HAP-1 (cell line): ENCODE measurements at regions not wholly inside any gene's neighbourhood (a gene's known extent, or its start where the extent isn't known, plus 50 kb on each side); places are given as distances from the start of the nearest gene placed in this dataset.

Experiments used
- DNase-seq, 2 experiments: peaks; one replicate each; pipeline ENCODE4 v3.0.0-alpha.2; 2016 to 2020; ENCODE audit warnings: low spot score in 2 of 2
- H3K27me3 ChIP-seq: fragments of 250-450 bp; sonication (Bioruptor Pico); 2 replicates; pipeline ENCODE4 v1.5.1; 2020; ENCODE audit warnings: low read depth, mild to moderate bottlenecking, moderate library complexity
- H3K36me3 ChIP-seq: fragments of 250-450 bp; sonication (Bioruptor Pico); replicated peaks from 2 replicates; pipeline ENCODE4 v1.5.1; 2020; ENCODE audit warnings: mild to moderate bottlenecking
- H3K4me1 ChIP-seq: fragments of 250-450 bp; sonication (Bioruptor Pico); 2 replicates; pipeline ENCODE4 v1.5.1; 2020; ENCODE audit warnings: mild to moderate bottlenecking
- H3K4me3 ChIP-seq: fragments of 250-450 bp; sonication (Bioruptor Pico); 2 replicates; pipeline ENCODE4 v1.5.1; 2020; ENCODE audit warnings: mild to moderate bottlenecking, moderate library complexity
- H3K9me3 ChIP-seq: fragments of 250-450 bp; sonication (Bioruptor Pico); 2 replicates; pipeline ENCODE4 v1.5.1; 2020; ENCODE audit warnings: mild to moderate bottlenecking, moderate library complexity
- in situ Hi-C: fragments of 300-500 bp; cut with MboI; formaldehyde crosslinking; loops from 3 replicates; pipeline ENCODE4 v1.14.3; 2020; ENCODE audit warnings: low sequenced_read_pairs, inconsistent platforms, mixed read lengths

DNA sequence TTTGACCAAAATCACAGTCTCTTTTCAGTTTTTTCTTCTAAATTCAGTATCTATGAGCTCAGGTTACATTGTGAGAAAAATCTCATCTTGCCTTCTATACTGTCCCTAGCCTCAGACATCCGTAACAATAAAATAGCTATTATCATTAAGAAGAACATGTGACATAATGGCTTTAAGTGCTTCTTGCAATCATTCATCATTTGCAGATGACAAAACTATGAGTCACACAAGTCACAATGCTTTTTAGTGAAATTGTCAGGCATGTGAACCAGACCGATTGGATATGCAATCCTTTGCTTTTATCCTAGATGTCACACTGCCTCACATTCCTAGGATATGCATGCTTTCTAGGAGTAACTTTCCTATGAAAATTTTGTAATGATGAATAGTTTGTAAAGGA lies 313.1 kb downstream of the SLC6A15 start:
- Histone ChIP-seq H3K4me1 (peaks cover 70% of the 10 kb centered on the region), H3K4me3 (no peak overlapping the region), H3K27me3 (no peaks in the 10 kb centered on the region), H3K9me3 (no peaks in the 10 kb centered on the region), H3K36me3 (no peaks in the 10 kb centered on the region; the same call in 1 of the 2 replicates)
- DNase-seq = peak; percentile 36 to 99
- in situ Hi-C loops = no loop called here

DNA sequence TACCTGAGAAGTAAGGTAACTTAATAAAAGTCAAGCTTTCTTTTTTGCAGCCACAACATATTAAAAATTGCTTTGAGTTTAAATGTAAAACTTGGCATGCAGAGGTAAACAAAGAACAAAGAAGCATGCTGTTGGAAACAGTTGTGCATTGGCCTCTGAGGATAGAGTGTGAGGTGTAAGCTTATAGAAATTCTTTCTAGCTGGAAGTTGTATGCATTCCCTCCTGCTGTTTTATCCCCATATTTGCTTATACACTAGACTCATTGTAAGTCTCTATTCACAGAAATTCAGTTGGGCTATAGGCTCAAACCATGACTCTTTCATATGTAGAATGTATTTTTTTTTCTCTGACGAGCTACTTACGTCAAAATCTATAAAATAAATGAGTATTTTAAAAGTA lies 316.3 kb downstream of the SLC6A15 start:
- in situ Hi-C loops = no loop called here
- Histone ChIP-seq H3K4me3 (no peak overlapping the region), H3K9me3 (no peaks in the 10 kb centered on the region), H3K36me3 (no peaks in the 10 kb centered on the region), H3K27me3 (no peaks in the 10 kb centered on the region), H3K4me1 (peaks cover 52% of the 10 kb centered on the region)
- DNase-seq = peak; percentile 54 to 98

DNA sequence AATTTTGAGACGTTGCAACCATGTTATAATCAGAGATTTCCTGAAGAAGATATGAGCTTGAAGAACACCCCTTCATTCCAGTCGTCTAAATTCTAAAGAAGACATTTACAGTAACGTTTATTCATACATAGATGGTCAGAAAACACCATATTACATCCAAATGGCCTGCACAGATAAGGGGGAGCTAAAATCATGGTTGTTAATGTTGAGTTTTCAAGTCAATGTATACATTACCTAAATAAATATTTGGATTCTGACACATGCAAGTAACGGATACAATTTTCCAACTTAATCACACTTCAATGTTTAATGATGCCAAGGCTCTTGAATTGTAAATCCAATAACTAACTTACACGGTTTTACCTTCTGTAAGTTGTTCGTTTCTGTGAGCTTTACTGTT lies 318.4 kb downstream of the SLC6A15 start:
- H3K4me3 ChIP-seq = no peak overlapping the region
- peaks cover 33% of the 10 kb centered on the region for H3K4me1 ChIP-seq
- no peaks in the 10 kb centered on the region for H3K27me3 ChIP-seq
- no peaks in the 10 kb centered on the region for H3K9me3 ChIP-seq
- in situ Hi-C loops = no loop called here
- H3K36me3 ChIP-seq = no peaks in the 10 kb centered on the region
- no peak for DNase-seq

DNA sequence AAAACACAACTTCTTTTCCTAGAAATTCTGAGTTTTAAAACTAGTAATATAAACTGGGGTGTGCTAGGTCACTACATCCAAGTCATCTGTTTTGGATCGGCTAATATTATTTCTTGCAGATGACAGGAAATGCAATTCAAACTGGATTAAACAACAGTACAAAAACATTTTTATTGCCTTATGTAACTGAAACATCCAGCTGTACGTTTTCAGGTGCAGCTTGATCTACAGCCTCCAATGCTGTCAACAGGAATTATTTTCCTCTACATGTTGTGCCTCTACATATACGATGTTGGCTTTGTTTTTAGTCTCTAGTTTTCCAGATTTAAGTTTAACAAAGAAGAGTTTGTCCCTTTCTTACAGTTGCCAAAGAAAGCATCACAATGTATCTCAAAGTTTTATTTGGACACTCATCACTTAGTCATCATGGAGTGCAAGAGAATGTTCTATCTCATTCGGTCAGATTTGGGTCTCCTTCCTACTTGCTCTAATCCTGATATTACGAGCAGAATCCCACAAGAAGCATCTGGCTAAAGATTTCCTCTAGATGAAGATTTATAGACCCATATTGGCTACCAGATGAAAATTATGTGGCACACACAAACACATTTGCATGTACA lies 326.7 kb downstream of the SLC6A15 start:
- Histone ChIP-seq H3K27me3 (no peaks in the 10 kb centered on the region), H3K36me3 (no peaks in the 10 kb centered on the region), H3K9me3 (no peaks in the 10 kb centered on the region), H3K4me3 (no peak overlapping the region), H3K4me1 (no peaks in the 10 kb centered on the region)
- in situ Hi-C loops = no loop called here
- no peak for DNase-seq

DNA sequence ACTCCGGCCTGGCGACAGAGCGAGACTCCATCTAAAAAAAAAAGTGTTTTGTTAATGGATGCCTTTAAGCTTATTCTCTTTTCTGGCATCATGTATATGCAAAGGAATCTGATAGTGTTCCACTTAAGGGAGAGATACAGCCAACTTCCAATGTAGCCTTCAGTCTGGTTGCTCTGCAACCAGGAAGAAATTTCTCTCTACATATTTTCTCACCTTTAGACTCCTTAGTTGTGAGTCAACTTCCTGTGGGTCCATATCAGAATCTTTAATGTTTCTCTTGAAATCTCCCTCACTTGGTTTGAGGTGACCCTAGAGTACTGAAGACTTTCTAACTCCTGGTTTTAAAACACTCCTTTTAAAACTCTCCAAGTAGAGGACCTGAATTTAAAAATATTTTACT lies 340.4 kb downstream of the SLC6A15 start:
- Histone ChIP-seq H3K36me3 (no peaks in the 10 kb centered on the region), H3K27me3 (no peaks in the 10 kb centered on the region), H3K9me3 (no peaks in the 10 kb centered on the region; the same call in 1 of the 2 replicates), H3K4me3 (no peak overlapping the region), H3K4me1 (peaks cover 13% of the 10 kb centered on the region)
- no peak for DNase-seq
- in situ Hi-C loops = no loop called here

DNA sequence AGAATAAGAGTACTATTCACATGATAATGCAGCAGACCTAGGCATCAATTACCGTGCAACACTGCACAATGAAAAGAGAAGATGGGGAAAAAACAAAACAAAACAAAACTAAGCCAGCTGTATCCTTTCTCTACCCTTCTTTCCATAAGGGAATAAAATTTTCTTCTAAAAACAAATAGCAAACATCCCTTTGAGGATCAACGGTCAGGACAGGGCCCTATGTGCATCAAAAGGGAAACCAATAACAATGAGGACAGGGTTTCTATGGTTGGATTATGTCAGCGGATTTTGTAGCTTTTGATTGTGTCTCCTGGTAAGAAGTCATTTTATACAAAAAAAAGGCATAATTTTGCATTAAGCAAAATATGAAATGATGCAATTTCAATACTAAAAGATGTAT lies 350.3 kb downstream of the SLC6A15 start:
- in situ Hi-C loops = no loop called here
- Histone ChIP-seq H3K27me3 (no peaks in the 10 kb centered on the region), H3K4me1 (peaks cover 29% of the 10 kb centered on the region), H3K4me3 (no peak overlapping the region), H3K36me3 (no peaks in the 10 kb centered on the region), H3K9me3 (no peaks in the 10 kb centered on the region)
- DNase-seq = peak; percentile 56 to 87

DNA sequence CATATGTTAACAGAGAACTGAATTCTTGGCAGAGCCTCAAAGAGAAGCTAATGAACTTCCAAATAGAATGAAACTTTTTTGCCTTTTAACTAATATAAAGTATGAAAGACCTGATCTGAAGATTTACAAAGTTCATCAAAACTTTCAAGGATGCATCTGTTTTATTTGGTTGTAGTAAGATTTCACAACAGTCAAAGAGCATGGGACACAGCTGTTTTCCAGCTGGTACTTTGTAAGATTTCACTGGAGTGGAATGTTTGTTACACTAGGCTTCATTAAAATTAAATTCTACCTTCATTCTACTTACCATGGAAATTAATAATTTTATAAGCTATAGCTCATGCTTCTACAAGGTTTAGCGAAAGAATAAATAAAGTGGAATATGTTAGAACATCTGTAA lies 351.2 kb downstream of the SLC6A15 start:
- peaks cover 29% of the 10 kb centered on the region for H3K4me1 ChIP-seq
- DNase-seq = no peak
- H3K36me3 ChIP-seq = no peaks in the 10 kb centered on the region
- H3K9me3 ChIP-seq = no peaks in the 10 kb centered on the region
- no peaks in the 10 kb centered on the region for H3K27me3 ChIP-seq
- in situ Hi-C loops = no loop called here
- H3K4me3 ChIP-seq = no peak overlapping the region

DNA sequence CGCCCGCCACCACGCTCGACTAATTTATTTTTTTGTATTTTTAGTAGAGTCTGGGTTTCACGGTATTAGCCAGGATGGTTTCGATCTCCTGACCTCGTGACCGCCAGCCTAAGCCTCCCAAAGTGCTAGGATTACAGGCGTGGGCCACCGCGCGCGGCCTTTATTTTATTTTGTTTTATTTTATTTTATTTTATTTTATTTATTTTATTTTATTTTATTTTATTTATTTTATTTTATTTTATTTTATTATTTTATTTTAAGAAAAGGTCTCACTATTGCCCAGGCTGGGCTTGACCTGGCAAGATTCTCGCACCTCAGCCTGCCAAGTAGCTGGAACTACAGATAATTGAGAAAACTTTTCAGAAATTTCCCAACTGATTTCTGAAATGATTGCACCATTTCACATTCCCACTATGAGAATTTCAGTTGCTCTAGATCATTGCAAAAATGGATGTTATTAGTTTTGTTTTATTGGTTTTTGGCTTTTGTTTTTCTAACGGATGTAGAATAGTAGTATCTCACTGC lies 358.3 kb downstream of the SLC6A15 start:
- Histone ChIP-seq H3K36me3 (no peaks in the 10 kb centered on the region), H3K27me3 (no peaks in the 10 kb centered on the region), H3K9me3 (no peaks in the 10 kb centered on the region), H3K4me3 (no peak overlapping the region), H3K4me1 (no peaks in the 10 kb centered on the region)
- in situ Hi-C loops = no loop called here
- no peak for DNase-seq

DNA sequence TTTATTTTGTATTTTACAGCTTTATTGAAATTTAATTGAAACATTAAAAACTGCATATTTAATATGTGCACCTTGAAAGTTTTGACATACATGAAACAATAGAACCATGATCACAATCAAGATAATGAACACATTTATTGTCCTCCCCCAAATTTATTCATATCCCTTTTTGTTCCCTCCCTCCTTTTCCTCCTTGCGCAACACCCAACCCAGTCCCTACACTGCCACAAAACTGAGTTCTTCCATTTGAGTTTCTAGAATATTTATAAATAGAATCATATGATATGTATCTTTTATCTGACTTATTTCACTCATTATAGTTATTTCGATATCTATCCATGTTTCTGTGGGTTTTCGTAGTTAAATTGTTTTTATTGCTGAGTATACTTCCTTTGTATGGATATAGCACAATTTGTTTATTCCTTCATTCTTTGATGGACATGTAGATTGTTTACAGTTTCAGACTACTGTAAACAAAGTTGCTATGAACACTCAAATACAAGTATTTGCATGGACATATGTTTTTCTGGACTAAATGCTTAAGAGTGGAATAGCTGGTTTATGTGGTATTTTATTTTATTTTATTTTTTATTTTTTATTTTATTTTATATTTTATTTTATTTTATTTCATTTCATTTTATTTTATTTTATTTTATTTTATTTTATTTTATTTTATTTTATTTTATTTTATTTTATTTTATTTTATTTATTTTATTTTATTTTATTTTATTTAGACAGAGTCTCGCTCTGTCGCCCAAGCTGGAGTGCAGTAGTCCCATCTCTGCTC lies 359.1 kb downstream of the SLC6A15 start:
- DNase-seq = no peak
- no peaks in the 10 kb centered on the region for H3K36me3 ChIP-seq
- no peak overlapping the region for H3K4me3 ChIP-seq
- in situ Hi-C loops = no loop called here
- H3K9me3 ChIP-seq = no peaks in the 10 kb centered on the region
- no peaks in the 10 kb centered on the region for H3K4me1 ChIP-seq
- H3K27me3 ChIP-seq = no peaks in the 10 kb centered on the region

DNA sequence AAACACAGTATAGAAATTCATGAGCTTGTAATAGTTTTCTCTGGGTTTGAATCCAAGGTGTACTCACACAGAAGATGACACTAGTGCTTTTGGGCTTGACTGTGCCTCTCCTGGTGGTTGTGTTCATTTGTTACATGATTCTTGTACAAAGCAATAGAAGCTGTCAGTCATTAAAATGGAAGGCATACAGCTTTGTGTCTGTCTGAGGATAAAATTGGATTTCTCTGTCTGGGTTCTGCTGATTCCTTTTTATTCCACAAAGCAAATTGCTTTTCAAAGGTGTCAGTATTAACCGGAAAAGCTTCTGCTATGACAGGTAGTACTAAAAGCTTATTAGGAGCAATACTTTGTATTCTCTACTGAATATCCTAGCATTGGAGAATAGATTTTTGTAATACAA lies 361.2 kb downstream of the SLC6A15 start:
- Histone ChIP-seq H3K9me3 (no peaks in the 10 kb centered on the region), H3K36me3 (no peaks in the 10 kb centered on the region), H3K4me3 (no peak overlapping the region), H3K4me1 (no peaks in the 10 kb centered on the region), H3K27me3 (no peaks in the 10 kb centered on the region)
- in situ Hi-C loops = no loop called here
- no peak for DNase-seq

DNA sequence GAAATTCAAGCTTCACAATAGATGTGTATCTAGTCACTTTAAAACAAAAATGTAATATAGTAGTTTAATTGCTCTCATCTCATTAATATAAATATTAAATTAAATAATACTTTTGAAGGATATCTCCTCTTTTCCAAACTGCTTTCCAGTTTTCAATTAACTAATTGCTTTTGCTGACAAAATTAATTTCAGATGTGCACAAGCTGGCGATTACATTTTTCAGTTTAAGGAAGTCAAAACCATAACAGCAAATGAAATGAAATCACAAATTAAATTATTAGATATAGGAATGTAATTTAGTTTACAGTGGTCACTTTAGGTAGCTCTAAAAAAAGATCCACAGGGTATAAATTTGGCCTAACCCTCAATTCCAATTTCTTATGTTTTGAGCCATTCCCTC lies 362.1 kb downstream of the SLC6A15 start:
- no peak for DNase-seq
- H3K27me3 ChIP-seq = no peaks in the 10 kb centered on the region
- no peaks in the 10 kb centered on the region for H3K9me3 ChIP-seq
- in situ Hi-C loops = no loop called here
- H3K36me3 ChIP-seq = no peaks in the 10 kb centered on the region
- no peak overlapping the region for H3K4me3 ChIP-seq
- H3K4me1 ChIP-seq = no peaks in the 10 kb centered on the region

DNA sequence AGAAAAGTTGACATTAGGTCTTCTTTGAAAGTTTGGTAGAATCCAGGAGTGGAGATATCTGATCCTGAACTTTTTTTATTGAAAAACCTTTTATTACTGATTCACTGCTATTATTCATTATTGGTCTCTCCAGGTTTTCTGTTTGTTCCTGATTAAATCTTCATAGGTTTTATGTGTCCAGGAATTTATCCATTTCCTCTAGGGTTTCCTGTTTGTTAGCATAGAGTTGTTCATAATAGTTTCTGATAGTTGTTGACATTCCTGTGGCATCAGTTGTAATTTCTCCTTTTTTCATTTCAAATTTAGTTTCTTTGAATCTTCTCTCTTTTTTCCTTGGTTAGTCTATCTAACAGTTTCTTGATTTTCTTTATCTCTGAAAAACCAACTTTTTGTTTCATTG lies 370.3 kb downstream of the SLC6A15 start:
- Histone ChIP-seq H3K4me1 (no peaks in the 10 kb centered on the region), H3K36me3 (no peaks in the 10 kb centered on the region), H3K9me3 (no peaks in the 10 kb centered on the region), H3K4me3 (no peak overlapping the region), H3K27me3 (no peaks in the 10 kb centered on the region)
- no peak for DNase-seq
- in situ Hi-C loops = no loop called here

DNA sequence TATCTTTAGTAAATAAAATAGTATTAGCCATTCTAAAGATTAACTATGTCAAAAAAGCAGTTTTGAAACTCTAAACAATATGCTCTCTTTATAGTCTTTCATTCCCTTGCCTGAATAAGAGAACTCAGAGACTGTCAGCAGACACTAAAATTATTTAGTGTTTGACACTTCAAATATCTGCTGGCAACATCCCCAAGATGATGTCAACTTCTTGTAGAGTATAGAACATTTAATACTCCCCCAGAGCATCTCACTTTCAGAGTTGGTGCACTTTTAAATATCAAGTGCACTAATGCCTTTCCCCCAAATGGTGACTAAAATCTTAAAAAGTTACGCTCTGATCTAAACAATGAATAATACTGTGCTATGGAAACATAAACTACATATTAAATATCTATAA lies 374.9 kb downstream of the SLC6A15 start:
- in situ Hi-C loops = no loop called here

DNA sequence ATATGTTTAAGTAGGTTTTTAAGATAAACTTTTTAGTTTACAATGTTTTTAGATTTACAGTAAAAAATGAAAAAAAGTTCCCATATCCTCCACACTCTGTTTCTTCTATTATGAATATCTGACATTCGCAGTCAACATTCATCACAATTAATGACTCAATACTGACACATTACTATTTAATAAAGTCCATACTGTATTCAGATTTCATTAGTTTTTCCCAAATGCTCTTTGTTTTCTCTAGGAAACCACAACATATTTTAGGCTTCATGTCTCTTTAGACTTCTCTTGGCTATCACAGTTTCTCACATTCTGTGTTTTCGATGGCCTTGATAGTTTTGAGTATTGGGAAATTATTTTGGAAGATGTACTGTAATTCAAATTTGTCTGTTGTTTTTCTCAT lies 399.8 kb downstream of the SLC6A15 start:
- no peak for DNase-seq
- Histone ChIP-seq H3K4me1 (no peaks in the 10 kb centered on the region), H3K9me3 (no peaks in the 10 kb centered on the region), H3K4me3 (no peak overlapping the region), H3K36me3 (no peaks in the 10 kb centered on the region), H3K27me3 (no peaks in the 10 kb centered on the region)
- in situ Hi-C loops = loop anchor here (25.0 kb wide), 1 partner anchor 325 kb away; no protein-coding TSS in a partner anchor

More for the DNA sequence above, 374.9 kb downstream of the SLC6A15 start:
- no peaks in the 10 kb centered on the region for H3K9me3 ChIP-seq
- no peak overlapping the region for H3K4me3 ChIP-seq
- H3K27me3 ChIP-seq = no peaks in the 10 kb centered on the region
- no peak for DNase-seq
- no peaks in the 10 kb centered on the region for H3K36me3 ChIP-seq
- H3K4me1 ChIP-seq = no peaks in the 10 kb centered on the region
